ENCODE measurements at regions not wholly inside any gene's neighbourhood (a gene's known extent, or its start where the extent isn't known, plus 50 kb on each side); places are given as distances from the start of the nearest gene placed in this dataset.

DNA sequence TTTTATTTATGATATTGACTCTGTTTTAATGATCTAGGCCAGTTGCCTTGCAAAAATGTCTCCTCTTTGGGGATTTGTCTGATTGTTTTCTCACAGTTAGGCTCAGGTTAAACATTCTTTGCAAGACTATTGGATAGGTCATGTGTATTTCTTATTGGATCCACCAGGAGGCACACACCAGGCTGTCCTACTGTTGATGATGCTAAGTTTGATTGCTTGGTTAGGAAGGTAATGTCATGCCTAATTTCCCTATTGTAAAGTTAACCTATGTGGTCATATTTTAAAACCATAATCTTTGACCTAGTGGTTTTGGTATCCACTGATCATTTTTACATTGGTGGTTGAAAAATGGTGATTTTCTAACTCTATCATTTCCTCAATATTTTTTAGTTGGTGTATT, 137.1 kb downstream of the BRMS1L start:
- TF ChIP-seq POLR2AphosphoS5 (IDR thresholded peaks at IDR 0.05): no peak
- no peak for TF ChIP-seq EP300 (IDR thresholded peaks at IDR 0.05)

Measured in gastroesophageal sphincter (tissue), 2 donors.